LNCAP (cell line): ENCODE measurements at regions not wholly inside any gene's neighbourhood (a gene's known extent, or its start where the extent isn't known, plus 50 kb on each side); places are given as distances from the start of the nearest gene placed in this dataset.

Source experiments
- TF ChIP-seq, protein P1 (sequence below): fragments of 450-650 bp; IDR thresholded peaks from 2 replicates; pipeline ENCODE4 v1.5.1; 2017; ENCODE audit warnings: mild to moderate bottlenecking

DNA sequence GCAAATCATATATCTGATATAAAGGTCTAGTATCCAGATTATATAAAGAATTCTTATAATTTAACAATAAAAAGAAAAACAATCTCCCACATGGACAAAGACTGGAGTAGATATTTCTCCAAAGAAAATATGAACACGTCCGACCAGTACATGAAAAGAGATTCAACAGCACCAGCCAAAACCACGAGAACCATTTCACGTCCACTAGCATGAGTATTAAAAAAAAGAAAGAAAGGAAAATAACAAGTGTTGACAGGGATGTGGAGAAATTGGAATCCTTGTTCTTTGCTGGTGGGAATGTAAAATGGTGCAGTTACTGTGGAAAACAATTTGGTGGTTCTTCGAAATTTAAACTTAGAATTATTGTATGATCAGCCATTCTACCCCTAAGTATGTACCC lies 432.7 kb upstream of the TRIB2 start:
- TF ChIP-seq, protein P1, sequence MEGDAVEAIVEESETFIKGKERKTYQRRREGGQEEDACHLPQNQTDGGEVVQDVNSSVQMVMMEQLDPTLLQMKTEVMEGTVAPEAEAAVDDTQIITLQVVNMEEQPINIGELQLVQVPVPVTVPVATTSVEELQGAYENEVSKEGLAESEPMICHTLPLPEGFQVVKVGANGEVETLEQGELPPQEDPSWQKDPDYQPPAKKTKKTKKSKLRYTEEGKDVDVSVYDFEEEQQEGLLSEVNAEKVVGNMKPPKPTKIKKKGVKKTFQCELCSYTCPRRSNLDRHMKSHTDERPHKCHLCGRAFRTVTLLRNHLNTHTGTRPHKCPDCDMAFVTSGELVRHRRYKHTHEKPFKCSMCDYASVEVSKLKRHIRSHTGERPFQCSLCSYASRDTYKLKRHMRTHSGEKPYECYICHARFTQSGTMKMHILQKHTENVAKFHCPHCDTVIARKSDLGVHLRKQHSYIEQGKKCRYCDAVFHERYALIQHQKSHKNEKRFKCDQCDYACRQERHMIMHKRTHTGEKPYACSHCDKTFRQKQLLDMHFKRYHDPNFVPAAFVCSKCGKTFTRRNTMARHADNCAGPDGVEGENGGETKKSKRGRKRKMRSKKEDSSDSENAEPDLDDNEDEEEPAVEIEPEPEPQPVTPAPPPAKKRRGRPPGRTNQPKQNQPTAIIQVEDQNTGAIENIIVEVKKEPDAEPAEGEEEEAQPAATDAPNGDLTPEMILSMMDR = no peak

DNA sequence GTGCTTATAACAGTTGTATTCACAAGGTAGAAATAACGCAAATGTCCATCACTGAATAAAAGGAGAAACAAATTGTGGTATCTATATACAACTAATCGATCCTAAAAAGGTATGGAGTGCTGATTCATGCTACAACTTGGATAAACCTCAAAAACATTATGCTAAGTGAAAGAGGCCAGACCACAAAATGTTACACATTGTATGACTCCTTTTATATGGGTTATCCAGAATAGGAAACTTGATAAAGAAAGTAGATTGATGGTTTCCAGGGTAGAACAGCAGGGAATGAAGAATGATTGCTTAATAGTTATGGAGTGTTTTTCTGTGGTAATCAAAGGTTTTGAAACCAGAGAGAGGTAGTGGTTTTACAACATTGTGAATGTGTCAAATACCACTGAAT lies 432.2 kb upstream of the TRIB2 start:
- TF ChIP-seq, protein P1 = no peak

DNA sequence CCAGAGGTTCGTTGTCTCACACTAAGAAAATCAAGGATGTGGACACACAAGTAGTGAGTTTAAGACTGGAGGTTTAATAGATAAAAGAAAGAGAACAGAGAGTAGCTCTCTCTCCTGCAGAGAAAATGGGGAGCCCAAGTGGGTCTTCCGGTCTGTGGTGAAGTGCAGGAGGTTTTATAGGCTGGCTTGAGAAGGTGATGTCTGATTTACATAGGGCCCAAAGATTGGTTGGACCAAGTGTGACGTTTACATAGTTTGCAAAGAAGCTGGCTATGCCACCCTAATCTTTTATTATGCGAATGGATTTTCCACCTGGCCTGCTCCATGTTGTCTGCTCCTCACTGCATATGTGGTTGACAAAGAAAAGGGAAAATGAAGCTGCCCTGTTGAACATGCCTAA lies 430.4 kb upstream of the TRIB2 start:
- TF ChIP-seq, protein P1 = no peak

DNA sequence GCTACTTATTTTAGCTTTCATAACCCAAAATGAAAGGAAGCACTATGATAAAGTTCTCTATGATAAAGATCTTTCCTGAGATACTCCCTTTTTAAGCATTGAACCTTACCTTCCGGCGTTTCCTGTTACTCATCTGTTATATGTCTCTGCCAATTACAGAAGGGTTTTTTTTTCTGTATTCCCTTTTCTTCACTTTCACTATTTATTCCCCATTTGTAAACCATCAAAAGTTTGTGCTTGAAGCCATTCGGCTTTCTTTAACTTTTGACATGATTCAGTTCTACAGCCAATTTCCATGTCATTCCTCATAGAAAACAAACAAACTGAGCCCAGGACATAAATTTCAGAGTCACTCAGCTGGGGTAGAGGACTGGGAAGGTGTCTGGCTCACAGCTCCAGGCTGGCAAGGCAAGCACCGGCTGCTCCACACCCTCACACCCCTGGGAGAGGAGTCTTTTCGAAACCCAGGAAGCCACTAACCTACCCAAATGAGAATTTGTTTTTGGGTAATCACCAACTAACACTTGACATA lies 429.4 kb upstream of the TRIB2 start:
- TF ChIP-seq, protein P1 = no peak

DNA sequence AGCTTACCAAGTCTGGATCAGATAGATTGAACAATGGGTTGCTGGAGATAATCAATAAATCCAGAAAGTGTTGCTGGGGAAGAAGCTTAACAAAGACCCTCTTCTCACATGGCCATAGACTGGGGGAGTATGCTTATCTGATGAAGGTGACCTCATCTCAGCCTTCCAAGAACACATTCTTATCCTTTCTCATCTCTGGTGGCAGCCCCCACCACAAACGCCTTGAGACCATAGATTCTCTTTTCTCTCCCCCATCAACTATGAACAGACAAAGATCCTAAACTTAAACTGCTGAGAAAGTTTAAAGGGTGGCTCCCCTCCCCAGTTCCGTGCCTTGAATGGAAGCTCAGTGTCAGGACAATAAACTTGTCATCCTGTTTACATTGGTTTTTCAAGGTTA lies 428.7 kb upstream of the TRIB2 start:
- TF ChIP-seq, protein P1 = no peak

DNA sequence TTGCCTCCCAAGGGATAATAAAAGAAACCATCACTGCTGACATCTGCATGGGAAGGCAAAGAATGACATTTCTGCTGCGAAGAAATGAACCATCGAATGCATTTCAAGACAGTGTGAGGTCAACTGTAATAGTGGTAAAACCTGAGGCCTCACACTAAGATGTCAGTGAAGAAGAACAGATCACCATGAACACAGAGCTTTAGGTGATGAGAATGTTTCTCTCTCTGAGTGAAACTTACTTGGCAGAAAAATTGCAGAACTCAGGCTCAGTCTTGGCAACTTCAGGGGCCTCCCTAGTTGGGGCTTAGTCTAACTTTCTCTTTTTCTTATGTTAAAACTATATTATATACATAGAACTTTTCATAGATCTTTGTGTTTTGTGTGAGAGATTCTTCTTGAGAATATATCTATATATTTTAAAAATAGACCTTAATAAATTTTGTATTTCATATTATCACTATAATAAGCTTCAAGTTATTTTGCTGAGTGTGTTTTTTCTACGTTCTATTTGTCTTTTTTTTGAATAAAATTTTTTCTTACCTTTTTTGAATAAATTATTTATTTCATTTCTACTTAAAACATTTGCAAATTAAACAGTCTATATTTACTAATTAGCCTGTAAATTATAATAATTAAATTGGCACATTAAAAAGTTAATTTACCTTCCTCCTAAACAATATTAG lies 427.5 kb upstream of the TRIB2 start:
- TF ChIP-seq, protein P1 = no peak

DNA sequence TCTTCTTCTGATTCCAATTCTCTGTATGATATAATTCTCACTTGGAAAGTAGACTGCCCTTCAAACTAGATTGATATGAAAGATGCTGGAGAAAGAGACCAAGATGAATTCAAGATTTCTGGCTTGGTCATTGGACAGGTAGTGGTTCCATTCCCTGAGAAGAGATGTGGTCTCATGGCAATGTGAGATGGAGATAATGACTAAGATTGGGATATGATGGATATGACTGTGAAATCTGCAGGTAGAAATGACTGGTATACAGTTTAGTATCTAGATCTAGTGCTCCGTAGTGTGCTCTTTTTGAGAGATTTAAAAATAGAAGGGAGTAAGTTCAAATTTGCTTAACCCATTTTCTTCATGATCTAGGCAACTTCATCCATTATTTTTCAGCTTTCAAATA lies 425.4 kb upstream of the TRIB2 start:
- TF ChIP-seq, protein P1 = no peak

DNA sequence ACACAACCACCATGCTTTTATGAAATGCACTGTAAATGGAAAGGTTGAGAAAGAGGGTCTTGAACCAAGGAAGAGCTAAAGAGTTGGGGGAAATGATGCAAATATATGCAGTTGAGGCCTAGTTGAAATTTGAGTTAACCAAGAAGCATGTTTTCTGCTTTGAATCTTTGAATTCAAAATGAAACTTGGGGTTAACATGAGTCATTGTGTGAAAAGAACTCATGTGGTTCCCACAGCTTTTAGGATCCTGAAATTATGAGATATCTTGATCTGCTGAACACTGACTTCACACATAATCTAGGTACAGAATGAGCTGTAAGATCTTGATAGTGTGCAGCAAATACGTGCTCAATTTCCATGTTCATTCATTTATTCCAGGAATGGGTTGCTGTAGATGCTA lies 422.9 kb upstream of the TRIB2 start:
- TF ChIP-seq, protein P1 = no peak
